Activated effector memory CD4-positive, alpha-beta T cell treated with Interleukin-2 at 50 U/mL for 16 hours (primary cell): ENCODE measurements at regions not wholly inside any gene's neighbourhood (a gene's known extent, or its start where the extent isn't known, plus 50 kb on each side); places are given as distances from the start of the nearest gene placed in this dataset.
"Not testable (repeated sequence)": the region's sequence is repeated elsewhere in the genome, so short reads cannot be mapped to it uniquely, and the experiment has no call there.

Experiments used
- DNase-seq: peaks from one replicate; pipeline ENCODE4 v3.0.0-alpha.2; 2020

DNA sequence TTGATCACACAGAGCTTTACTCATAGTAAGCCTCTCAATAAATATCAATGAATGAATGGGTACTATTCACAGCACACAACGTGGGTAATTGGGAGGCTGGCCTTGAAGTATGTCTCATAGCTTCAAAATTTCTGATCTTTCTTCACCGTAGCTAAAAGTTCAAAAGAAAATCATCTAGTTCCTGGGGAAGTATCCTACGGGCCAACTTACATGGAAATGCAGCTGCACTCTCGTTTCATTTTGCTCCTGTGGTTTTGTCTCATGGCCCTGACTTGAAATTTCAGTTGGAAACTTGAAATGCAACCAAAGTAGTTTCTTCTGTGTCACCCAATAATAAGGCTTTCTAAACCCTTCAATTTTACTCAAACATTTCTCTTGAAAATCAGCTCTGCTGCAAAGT is 76.1 kb upstream of the CNIH3 start:
- DNase-seq, result no peak

- DNase-seq, result no peak
Measured at GRCh38 chr1:224540535-224540934, 75.6 kb upstream of the CNIH3 start.

GRCh38 chr1:224541072-224541790 is 74.9 kb upstream of the CNIH3 start:
- no peak for DNase-seq

DNA sequence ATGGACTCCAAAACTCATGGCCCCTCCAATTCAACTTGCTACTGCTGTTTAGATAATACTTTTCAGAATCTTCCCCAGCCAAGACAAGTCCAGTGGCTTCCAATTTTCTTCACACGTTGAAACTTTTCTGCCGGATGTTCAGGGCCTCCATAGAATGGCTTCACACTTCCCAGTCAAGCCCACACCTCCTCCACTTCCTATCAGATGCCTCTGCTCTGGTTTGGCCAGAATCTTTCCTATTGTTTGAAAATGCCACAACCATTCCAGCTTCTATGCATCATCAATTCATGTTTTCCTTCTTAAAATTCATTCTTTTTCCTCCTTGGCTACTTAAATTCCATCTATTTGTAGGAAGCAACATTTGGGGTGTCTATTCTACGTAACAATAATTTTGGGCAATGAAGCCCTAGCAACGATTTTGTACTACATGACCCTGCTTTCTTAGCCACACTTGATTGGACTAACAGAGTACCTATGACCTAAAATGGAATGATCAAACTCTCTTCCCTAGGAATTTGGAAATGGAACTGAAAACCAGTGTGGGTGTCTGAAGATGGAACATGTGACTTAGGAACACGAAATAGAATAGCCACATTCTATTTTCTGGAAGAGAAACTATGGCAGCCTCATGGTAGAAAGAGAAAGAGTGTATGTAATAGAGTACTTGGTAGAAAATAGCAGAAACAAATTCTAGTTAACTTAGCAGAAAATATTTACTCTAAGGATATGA is 74.1 kb upstream of the CNIH3 start:
- DNase-seq, result no peak

GRCh38 chr1:224542783-224543440 is 73.2 kb upstream of the CNIH3 start:
- DNase-seq, result no peak

GRCh38 chr1:224543453-224543852 is 72.7 kb upstream of the CNIH3 start:
- no peak for DNase-seq

GRCh38 chr1:224544346-224545110 is 71.6 kb upstream of the CNIH3 start:
- DNase-seq, result no peak

GRCh38 chr1:224545571-224545970 is 70.5 kb upstream of the CNIH3 start:
- DNase-seq, result no peak

- no peak for DNase-seq
Measured at GRCh38 chr1:224548676-224549075, 67.4 kb upstream of the CNIH3 start.

- DNase-seq, result not testable (repeated sequence)
Measured at GRCh38 chr1:224551189-224551588, 64.9 kb upstream of the CNIH3 start.

- DNase-seq, result no peak
Measured at GRCh38 chr1:224554056-224554455, 62.1 kb upstream of the CNIH3 start.

DNA sequence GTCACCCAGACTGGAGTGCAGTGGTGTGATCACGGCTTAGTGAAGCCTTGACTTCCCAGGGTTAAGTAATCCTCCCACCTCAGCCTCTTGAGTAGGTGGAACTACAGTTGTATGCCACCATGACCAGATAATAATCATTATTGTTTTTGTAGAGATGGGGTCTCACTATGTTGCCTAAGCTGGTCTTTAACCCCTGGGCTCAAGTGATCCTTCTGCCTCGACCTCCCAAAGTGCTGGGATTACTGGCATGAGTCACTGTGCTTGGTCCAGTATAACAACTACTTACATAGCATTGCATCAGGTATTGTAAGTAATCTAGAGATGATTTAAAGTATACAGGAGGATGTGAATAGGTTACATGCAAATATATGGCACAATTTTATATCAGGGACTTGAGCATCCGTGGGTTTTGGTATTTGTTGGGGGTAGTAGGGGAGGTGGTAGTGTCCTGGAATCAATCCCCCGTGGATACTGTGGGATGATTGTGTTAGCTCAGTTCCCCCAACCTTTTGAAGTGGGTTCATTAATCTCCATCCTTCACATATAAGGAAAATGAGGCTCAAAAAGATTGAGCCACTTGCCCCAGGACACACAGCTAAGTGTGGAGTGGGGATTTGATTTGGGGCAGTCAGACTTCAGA is 61.4 kb upstream of the CNIH3 start:
- no peak for DNase-seq

GRCh38 chr1:224558904-224559303 is 57.2 kb upstream of the CNIH3 start:
- DNase-seq, result no peak

- DNase-seq, result no peak
Measured at GRCh38 chr1:224559981-224560728, 56.0 kb upstream of the CNIH3 start.

- DNase-seq, result not testable (repeated sequence)
Measured at GRCh38 chr1:224562881-224563280, 53.2 kb upstream of the CNIH3 start.

DNA sequence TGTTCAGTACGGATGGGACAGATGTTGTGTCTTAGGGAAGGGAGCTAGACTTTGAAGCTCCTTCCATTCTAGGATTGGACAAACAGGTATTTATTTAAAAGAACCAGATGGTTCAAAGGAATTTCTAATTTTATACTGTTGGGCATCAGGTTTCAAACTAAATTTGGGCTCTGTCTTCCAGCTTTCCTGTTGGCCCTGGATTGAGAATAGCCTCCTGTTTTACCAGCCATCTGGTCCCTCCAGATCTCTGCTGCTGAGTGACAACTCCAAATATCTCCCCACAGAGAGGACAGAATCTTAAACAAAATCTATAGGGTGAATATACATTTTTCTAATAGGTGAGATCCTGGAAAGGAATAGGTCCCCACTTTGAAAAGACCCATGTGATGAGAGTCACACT is 52.5 kb upstream of the CNIH3 start:
- DNase-seq, result no peak

DNA sequence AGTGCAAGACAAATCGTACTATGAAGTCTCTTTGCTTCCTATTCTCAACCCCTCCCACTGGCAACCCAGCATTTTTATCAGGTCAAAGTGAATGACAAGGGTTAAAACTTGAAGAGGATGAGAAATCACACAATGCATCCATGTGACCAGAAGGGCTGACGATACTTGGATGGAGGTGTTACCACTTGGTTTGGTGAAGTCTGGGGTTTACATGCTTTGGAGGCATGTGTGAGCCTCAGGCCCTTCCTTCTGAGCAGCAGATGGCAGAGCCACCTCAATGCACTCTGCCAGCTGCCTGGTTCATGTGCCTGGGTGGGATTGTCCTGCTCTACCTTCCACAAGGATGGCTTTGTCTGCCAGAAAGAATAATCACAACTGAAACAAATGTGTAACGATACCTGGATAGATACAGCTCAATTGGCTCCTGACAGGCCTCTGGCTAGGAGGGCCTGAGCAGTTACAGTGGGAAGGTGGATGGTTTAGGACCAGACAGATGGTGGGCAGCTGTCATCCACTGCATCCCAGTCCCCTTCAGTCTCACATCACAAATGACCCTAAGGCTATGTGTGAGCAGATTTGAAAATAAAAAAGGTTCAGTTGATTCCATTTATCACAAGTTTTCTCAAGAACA is 51.5 kb upstream of the CNIH3 start:
- no peak for DNase-seq

DNA sequence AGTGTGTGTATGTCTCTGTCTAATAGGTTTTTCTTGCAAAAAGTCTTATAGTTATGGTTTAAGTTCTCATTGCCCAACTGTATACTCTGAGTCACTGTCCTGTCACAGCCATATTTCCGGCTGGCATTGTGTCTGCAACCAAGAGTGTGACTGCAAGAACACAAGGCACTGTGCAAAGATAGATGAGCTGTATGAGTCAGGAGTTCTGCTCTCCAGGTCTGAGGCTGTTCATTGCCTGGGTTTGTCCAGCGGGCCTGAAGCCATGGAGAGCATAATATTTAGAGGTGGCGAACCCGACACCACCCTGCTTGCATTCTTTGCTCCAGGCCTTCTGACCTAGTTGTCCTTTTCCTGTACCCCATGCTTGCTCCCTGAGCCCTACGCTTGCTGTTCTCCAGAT is 50.9 kb upstream of the CNIH3 start:
- DNase-seq, result no peak

- no peak for DNase-seq
Measured at GRCh38 chr1:224565611-224566406, 50.3 kb upstream of the CNIH3 start.
